Common myeloid progenitor, CD34-positive (primary cell): ENCODE measurements at regions not wholly inside any gene's neighbourhood (a gene's known extent, or its start where the extent isn't known, plus 50 kb on each side); places are given as distances from the start of the nearest gene placed in this dataset.

ENCODE experiments used
- CTCF ChIA-PET: fragments of 350-600 bp; sonication (Branson Sonifier 250); formaldehyde crosslinking; loops from one replicate; lab custom pipeline; 2021; ENCODE audit warnings: antibody characterized with exemption; lab: Charles Lee
- POLR2A ChIA-PET: fragments of 350-600 bp; sonication (Branson Sonifier 250); formaldehyde crosslinking; loops from one replicate; lab custom pipeline; 2021; ENCODE audit warnings: antibody characterized with exemption; lab: Charles Lee
- DNase-seq, 3 donors: peaks; one replicate each; pipeline versions ENCODE4 v3.0.0 to v3.0.0-alpha.2; 2013
- H3K27ac ChIP-seq, 2 experiments: 1 replicate in 1 of 2; 2 replicates in 1 of 2; pipeline ENCODE4 v1.7.0; 2013; ENCODE audit warnings: inconsistent platforms in 2 of 2, low read length in 2 of 2, mild to moderate bottlenecking in 2 of 2, low read depth in 1 of 2, moderate library complexity in 1 of 2; ENCODE audit not compliant: severe bottlenecking in 2 of 2, insufficient read depth in 1 of 2, poor library complexity in 1 of 2
- H3K27me3 ChIP-seq, 5 experiments: replicated peaks in 2 of 5; 1 replicate in 3 of 5; 2 replicates in 2 of 5; pipeline versions ENCODE4 v1.6.1 to v1.7.0; 2013; ENCODE audit warnings: low read length in 4 of 5, mild to moderate bottlenecking in 2 of 5, moderate library complexity in 2 of 5, inconsistent platforms in 1 of 5; ENCODE audit not compliant: insufficient read depth in 5 of 5, control insufficient read depth in 4 of 5
- H3K36me3 ChIP-seq, 4 experiments: 1 replicate in 2 of 4; 2 replicates in 2 of 4; pipeline versions ENCODE4 v1.6.1 to v1.7.0; 2013; ENCODE audit warnings: low read length in 3 of 4, control low read depth in 1 of 4, mild to moderate bottlenecking in 1 of 4; ENCODE audit not compliant: control insufficient read depth in 4 of 4, insufficient read depth in 4 of 4
- H3K4me1 ChIP-seq, 4 experiments: 1 replicate in 3 of 4; 2 replicates in 1 of 4; pipeline versions ENCODE4 v1.6.1 to v1.7.1; 2013; ENCODE audit warnings: low read length in 3 of 4, mild to moderate bottlenecking in 3 of 4, control low read depth in 1 of 4, inconsistent platforms in 1 of 4, moderate library complexity in 1 of 4; ENCODE audit not compliant: control insufficient read depth in 4 of 4, insufficient read depth in 4 of 4; ENCODE audit errors: control extremely low read depth in 1 of 4
- H3K4me3 ChIP-seq, 7 experiments: 1 replicate in 4 of 7; 2 replicates in 3 of 7; pipeline versions ENCODE4 v1.5.1 to v1.7.0; 2013; ENCODE audit warnings: mild to moderate bottlenecking in 7 of 7, low read length in 6 of 7, moderate library complexity in 6 of 7, inconsistent platforms in 2 of 7, low read depth in 2 of 7, control low read depth in 1 of 7; ENCODE audit not compliant: insufficient read depth in 4 of 7, control insufficient read depth in 1 of 7; ENCODE audit errors: extremely low read depth in 1 of 7
- H3K9me3 ChIP-seq, 5 experiments: 1 replicate in 4 of 5; 2 replicates in 1 of 5; pipeline versions ENCODE4 v1.6.1 to v1.7.1; 2013; ENCODE audit warnings: low read length in 4 of 5, mild to moderate bottlenecking in 2 of 5, inconsistent platforms in 1 of 5, low read depth in 1 of 5, moderate library complexity in 1 of 5; ENCODE audit not compliant: control insufficient read depth in 4 of 5, insufficient read depth in 2 of 5; ENCODE audit errors: control extremely low read depth in 1 of 5
- WGBS: methylation state at CpG from one replicate; pipeline ENCODE4 v1.1.5; 2013; ENCODE audit not compliant: insufficient coverage; 5-methylcytosine and 5-hydroxymethylcytosine counted together

DNA sequence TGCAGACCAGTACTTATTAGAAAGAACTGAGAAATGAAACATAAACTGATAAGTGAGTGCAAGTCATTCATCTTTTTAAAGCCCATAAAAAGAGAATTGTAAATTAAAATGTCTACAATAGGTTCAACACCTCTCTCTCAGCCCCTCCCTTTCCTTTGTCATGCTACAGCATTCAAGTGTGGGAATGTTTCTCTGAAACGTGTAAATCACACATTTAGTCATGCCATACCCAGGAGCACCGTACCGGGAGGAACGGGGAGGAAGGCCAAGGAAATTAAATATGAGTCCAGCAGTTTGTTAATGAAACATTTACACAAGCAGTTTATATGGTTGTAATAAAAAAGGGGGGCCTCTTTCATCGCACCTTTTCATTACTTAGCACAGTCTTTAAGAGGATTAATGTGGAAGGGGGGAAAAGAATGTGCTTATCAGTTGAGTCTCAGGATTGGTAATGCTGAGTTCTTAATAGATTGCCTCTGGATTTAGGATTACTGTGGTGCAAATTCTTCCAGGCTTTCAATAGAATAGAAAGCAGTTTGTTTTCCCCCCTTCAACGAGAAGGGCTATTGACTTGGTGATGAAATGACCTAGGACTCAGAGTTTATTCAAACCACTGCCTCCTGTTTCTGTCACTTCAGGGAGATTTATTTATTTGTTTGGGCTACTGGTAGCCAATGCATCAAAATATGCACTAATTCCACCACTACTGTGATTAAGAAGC, 176.0 kb upstream of the ZNF608 start:
- CTCF ChIA-PET: interaction anchor here (0.5 kb wide), 1 partner anchor 174 kb away, joined by 4 read pairs; no protein-coding TSS in a partner anchor
- H3K27ac ChIP-seq: no peak overlapping the region
- WGBS: 33% methylated on average over 1 of the region's 6 CpGs
- no peak for DNase-seq
- no peaks in the 10 kb centered on the region for H3K27me3 ChIP-seq
- no peaks in the 10 kb centered on the region for H3K9me3 ChIP-seq
- no peaks in the 10 kb centered on the region for H3K36me3 ChIP-seq
- H3K4me1 ChIP-seq: peaks cover 0 to 34% (median 8%) of the 10 kb centered on the region in 4 experiments
- H3K4me3 ChIP-seq: no peak overlapping the region
- POLR2A ChIA-PET: no interaction called here

- Histone ChIP-seq H3K9me3 (no peaks in the 10 kb centered on the region), H3K27me3 (no peaks in the 10 kb centered on the region), H3K4me3 (no peak overlapping the region), H3K27ac (no peak overlapping the region), H3K4me1 (peaks cover 0 to 34% (median 8%) of the 10 kb centered on the region in 4 experiments), H3K36me3 (no peaks in the 10 kb centered on the region)
- POLR2A ChIA-PET: interaction anchor here (0.6 kb wide), 1 partner anchor 613 kb away, joined by 3 read pairs; no protein-coding TSS in a partner anchor
- CTCF ChIA-PET: interaction anchor here (0.5 to 1.1 kb wide), 2 partner anchors 34 to 174 kb away, joined by 3 to 4 read pairs; no protein-coding TSS in a partner anchor
- DNase-seq: no peak
- no CpG with 5 or more reads among the region's 1 CpG for WGBS
Measured at GRCh38 chr5:124923131-124923530, 176.7 kb upstream of the ZNF608 start.

- no peak overlapping the region for H3K4me3 ChIP-seq
- H3K27ac ChIP-seq: no peak overlapping the region
- no peaks in the 10 kb centered on the region for H3K9me3 ChIP-seq
- DNase-seq: no peak
- POLR2A ChIA-PET: no interaction called here
- CTCF ChIA-PET: no interaction called here
- H3K36me3 ChIP-seq: no peaks in the 10 kb centered on the region
- H3K4me1 ChIP-seq: peaks cover 0 to 23% (median 3%) of the 10 kb centered on the region in 4 experiments
- 100% methylated on average over 1 of the region's 1 CpG for WGBS
- no peaks in the 10 kb centered on the region for H3K27me3 ChIP-seq
Measured at GRCh38 chr5:124924729-124925128, 178.3 kb upstream of the ZNF608 start.

DNA sequence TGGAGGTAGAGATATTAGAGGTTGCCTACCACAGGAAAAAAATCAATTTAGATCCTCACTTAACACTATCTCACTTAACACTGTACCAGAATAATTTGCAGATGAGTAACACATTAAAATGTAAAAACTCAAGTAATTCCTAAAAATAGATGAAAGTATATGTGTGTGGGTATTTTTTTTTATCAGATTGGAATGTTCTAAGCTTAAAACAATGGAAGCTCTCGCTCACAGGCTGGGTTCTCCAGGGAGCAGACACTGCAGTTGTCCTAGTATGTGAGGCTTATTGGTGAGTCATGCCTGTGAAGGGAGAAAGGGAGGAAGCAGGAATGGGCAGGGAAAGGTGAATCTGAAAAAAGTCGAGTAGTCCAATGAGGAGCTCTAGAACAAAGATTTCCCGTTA, 181.3 kb upstream of the ZNF608 start:
- Histone ChIP-seq H3K27ac (no peak overlapping the region), H3K27me3 (no peaks in the 10 kb centered on the region), H3K36me3 (no peaks in the 10 kb centered on the region), H3K4me3 (no peak overlapping the region), H3K4me1 (peaks cover 0 to 5% (median 0%) of the 10 kb centered on the region in 4 experiments), H3K9me3 (no peaks in the 10 kb centered on the region)
- no peak for DNase-seq
- WGBS: 100% methylated on average over 3 of the region's 3 CpGs
- CTCF ChIA-PET: interaction anchor here (0.6 kb wide), 1 partner anchor 533 kb away, joined by 3 read pairs; no protein-coding TSS in a partner anchor
- POLR2A ChIA-PET: no interaction called here

DNA sequence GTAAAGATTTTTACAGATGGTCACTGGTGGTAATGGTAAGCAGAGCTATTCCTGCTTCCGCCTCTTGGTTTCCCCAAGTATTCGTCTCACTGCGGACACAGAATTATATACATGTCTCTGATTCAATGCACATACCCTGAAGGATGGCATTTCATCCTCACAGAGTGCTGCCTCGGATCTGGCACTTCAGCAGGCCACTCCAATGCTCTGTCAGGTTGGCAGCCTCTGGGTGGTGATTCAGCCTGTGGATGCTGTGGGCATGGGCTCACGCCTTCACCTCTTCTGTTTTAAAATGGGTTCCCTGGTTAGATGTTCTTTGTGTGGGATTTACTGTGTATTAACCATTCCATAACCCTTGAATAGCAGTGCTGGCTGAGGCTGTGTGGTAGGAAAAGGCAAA, 182.6 kb upstream of the ZNF608 start:
- H3K36me3 ChIP-seq: no peaks in the 10 kb centered on the region
- 100% methylated on average over 2 of the region's 5 CpGs for WGBS
- no peak overlapping the region for H3K4me3 ChIP-seq
- no peaks in the 10 kb centered on the region for H3K4me1 ChIP-seq
- H3K9me3 ChIP-seq: no peaks in the 10 kb centered on the region
- ChIA-PET POLR2A (no interaction called here), CTCF (interaction anchor here (0.9 kb wide), 1 partner anchor 16 kb away, joined by 3 read pairs; no protein-coding TSS in a partner anchor)
- H3K27me3 ChIP-seq: no peaks in the 10 kb centered on the region
- no peak for DNase-seq
- H3K27ac ChIP-seq: no peak overlapping the region

GRCh38 chr5:124932791-124933600, 186.6 kb upstream of the ZNF608 start:
- Histone ChIP-seq H3K36me3 (no peaks in the 10 kb centered on the region), H3K9me3 (no peaks in the 10 kb centered on the region), H3K4me1 (peaks cover 0 to 7% (median 3%) of the 10 kb centered on the region in 4 experiments), H3K4me3 (no peak overlapping the region), H3K27ac (no peak overlapping the region), H3K27me3 (no peaks in the 10 kb centered on the region)
- 67% methylated on average over 3 of the region's 4 CpGs for WGBS
- CTCF ChIA-PET: no interaction called here
- no peak for DNase-seq
- POLR2A ChIA-PET: no interaction called here
